ENCODE measurements at regions not wholly inside any gene's neighbourhood (a gene's known extent, or its start where the extent isn't known, plus 50 kb on each side); places are given as distances from the start of the nearest gene placed in this dataset.

DNA sequence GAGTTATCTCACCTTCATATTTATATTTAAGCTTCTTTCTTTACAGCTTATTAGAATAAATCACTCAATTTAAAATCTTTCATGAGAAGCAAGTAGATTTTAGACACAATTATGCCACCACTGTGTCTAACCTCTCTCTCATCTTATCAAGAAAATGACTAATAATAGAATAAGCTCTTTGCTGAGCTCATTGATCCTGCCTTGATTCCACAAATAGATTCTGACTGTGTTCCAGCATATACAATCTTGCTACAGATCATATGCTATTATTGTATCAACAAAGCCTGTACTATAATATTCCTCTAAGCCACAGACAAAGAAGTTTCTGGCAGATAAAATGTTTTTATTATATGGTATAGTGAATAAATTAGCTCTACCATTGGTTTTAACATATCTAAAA is 168.7 kb upstream of the GULP1 start:
- TF ChIP-seq POLR2A (IDR thresholded peaks at IDR 0.05) = no peak
- no peak for TF ChIP-seq CTCF (IDR thresholded peaks at IDR 0.05)
- TF ChIP-seq POLR2AphosphoS5 (IDR thresholded peaks at IDR 0.05) = no peak
- TF ChIP-seq EP300 (IDR thresholded peaks at IDR 0.05) = no peak

Measured in stomach (tissue), 4 donors.